NCI-H345 treated with DMSO at 0.1 percent for 48 hours (cell line): ENCODE measurements at regions not wholly inside any gene's neighbourhood (a gene's known extent, or its start where the extent isn't known, plus 50 kb on each side); places are given as distances from the start of the nearest gene placed in this dataset.

ENCODE experiments used
- DNase-seq: peaks from one replicate; lab custom pipeline; 2025; ENCODE audit not compliant: unreplicated experiment; lab: John Stamatoyannopoulos, UW

- DNase-seq = no peak
Measured at GRCh38 chr2:187934236-187934635, 357.4 kb upstream of the GULP1 start.

- DNase-seq = no peak
Measured at GRCh38 chr2:187934692-187935091, 357.0 kb upstream of the GULP1 start.

- DNase-seq = no peak
Measured at GRCh38 chr2:187935126-187935525, 356.5 kb upstream of the GULP1 start.

- DNase-seq = no peak
Measured at GRCh38 chr2:187936228-187936627, 355.4 kb upstream of the GULP1 start.

GRCh38 chr2:187939180-187939579 is 352.5 kb upstream of the GULP1 start:
- peak; percentile 66 for DNase-seq

- DNase-seq = no peak
Measured at GRCh38 chr2:187942876-187943275, 348.8 kb upstream of the GULP1 start.

- DNase-seq = no peak
Measured at GRCh38 chr2:187943772-187944369, 347.8 kb upstream of the GULP1 start.

GRCh38 chr2:187949859-187950258 is 341.8 kb upstream of the GULP1 start:
- DNase-seq = no peak

GRCh38 chr2:187951470-187952218 is 340.0 kb upstream of the GULP1 start:
- DNase-seq = no peak

GRCh38 chr2:187956906-187957534 is 334.7 kb upstream of the GULP1 start:
- no peak for DNase-seq

GRCh38 chr2:187959821-187960220 is 331.9 kb upstream of the GULP1 start:
- no peak for DNase-seq

GRCh38 chr2:187962538-187962937 is 329.1 kb upstream of the GULP1 start:
- no peak for DNase-seq

- DNase-seq = no peak
Measured at GRCh38 chr2:187964746-187965145, 326.9 kb upstream of the GULP1 start.

GRCh38 chr2:187966924-187967323 is 324.8 kb upstream of the GULP1 start:
- DNase-seq = no peak

- DNase-seq = no peak
Measured at GRCh38 chr2:187971893-187972292, 319.8 kb upstream of the GULP1 start.

- no peak for DNase-seq
Measured at GRCh38 chr2:187976259-187976985, 315.3 kb upstream of the GULP1 start.

- no peak for DNase-seq
Measured at GRCh38 chr2:187976986-187977333, 314.7 kb upstream of the GULP1 start.

- DNase-seq = no peak
Measured at GRCh38 chr2:187978356-187978755, 313.3 kb upstream of the GULP1 start.

- no peak for DNase-seq
Measured at GRCh38 chr2:187982668-187983067, 309.0 kb upstream of the GULP1 start.

- no peak for DNase-seq
Measured at GRCh38 chr2:187985195-187985594, 306.5 kb upstream of the GULP1 start.

GRCh38 chr2:187985923-187986322 is 305.8 kb upstream of the GULP1 start:
- DNase-seq = no peak
